ENCODE measurements at regions not wholly inside any gene's neighbourhood (a gene's known extent, or its start where the extent isn't known, plus 50 kb on each side); places are given as distances from the start of the nearest gene placed in this dataset.

GRCh38 chr2:155381436-155381835 lies 682.9 kb downstream of the KCNJ3 start:
- H3K4me3 ChIP-seq (ENCODE audit: low read depth, low read length): no peak overlapping the region
- TF ChIP-seq, protein P1, sequence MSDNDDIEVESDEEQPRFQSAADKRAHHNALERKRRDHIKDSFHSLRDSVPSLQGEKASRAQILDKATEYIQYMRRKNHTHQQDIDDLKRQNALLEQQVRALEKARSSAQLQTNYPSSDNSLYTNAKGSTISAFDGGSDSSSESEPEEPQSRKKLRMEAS (IDR thresholded peaks at IDR 0.05; ENCODE audit: low read depth, low read length): no peak
- no peak for TF ChIP-seq MYC (IDR thresholded peaks at IDR 0.05; ENCODE audit: low read depth, low read length)
- TF ChIP-seq, protein P2, sequence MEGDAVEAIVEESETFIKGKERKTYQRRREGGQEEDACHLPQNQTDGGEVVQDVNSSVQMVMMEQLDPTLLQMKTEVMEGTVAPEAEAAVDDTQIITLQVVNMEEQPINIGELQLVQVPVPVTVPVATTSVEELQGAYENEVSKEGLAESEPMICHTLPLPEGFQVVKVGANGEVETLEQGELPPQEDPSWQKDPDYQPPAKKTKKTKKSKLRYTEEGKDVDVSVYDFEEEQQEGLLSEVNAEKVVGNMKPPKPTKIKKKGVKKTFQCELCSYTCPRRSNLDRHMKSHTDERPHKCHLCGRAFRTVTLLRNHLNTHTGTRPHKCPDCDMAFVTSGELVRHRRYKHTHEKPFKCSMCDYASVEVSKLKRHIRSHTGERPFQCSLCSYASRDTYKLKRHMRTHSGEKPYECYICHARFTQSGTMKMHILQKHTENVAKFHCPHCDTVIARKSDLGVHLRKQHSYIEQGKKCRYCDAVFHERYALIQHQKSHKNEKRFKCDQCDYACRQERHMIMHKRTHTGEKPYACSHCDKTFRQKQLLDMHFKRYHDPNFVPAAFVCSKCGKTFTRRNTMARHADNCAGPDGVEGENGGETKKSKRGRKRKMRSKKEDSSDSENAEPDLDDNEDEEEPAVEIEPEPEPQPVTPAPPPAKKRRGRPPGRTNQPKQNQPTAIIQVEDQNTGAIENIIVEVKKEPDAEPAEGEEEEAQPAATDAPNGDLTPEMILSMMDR (IDR thresholded peaks at IDR 0.05; ENCODE audit: low read depth, low read length): no peak
- no peak for TF ChIP-seq POLR2A (IDR thresholded peaks at IDR 0.05; ENCODE audit: extremely low read depth, insufficient read length)
- no peak for DNase-seq (ENCODE audit: low read depth)

GRCh38 chr2:155379494-155379893 lies 681.0 kb downstream of the KCNJ3 start:
- TF ChIP-seq POLR2A (IDR thresholded peaks at IDR 0.05; ENCODE audit: extremely low read depth, insufficient read length): no peak
- TF ChIP-seq, protein P2 (IDR thresholded peaks at IDR 0.05; ENCODE audit: low read depth, low read length): no peak
- TF ChIP-seq, protein P1 (IDR thresholded peaks at IDR 0.05; ENCODE audit: low read depth, low read length): no peak
- TF ChIP-seq MYC (IDR thresholded peaks at IDR 0.05; ENCODE audit: low read depth, low read length): no peak
- DNase-seq (ENCODE audit: low read depth): no peak
- H3K4me3 ChIP-seq (ENCODE audit: low read depth, low read length): no peak overlapping the region

DNA sequence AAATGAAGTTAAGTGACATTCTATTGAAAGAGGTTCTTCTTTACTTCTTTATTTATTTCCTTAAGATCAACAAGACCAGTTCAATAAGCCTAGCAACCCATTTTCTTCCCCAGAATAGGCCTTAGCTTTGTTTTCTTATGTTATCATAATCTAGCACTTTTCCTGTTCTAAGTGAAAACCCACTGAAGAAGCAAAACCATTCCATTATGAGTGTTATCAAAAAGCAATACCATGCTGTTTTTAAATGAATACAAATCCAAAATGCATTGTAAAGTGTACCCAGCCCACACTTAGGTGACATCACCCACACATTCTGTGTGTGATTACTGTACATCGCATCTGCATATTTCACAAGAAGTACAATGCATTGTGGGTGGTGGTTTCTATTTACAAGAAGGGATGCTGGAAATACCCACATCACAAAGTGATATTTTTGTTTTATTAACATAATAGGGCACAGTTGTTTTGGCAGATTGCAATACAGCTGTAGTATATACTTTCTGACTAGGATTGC lies 679.5 kb downstream of the KCNJ3 start:
- H3K4me3 ChIP-seq (ENCODE audit: low read depth, low read length): no peak overlapping the region
- TF ChIP-seq, protein P1 (IDR thresholded peaks at IDR 0.05; ENCODE audit: low read depth, low read length): no peak
- no peak for TF ChIP-seq POLR2A (IDR thresholded peaks at IDR 0.05; ENCODE audit: extremely low read depth, insufficient read length)
- TF ChIP-seq, protein P2 (IDR thresholded peaks at IDR 0.05; ENCODE audit: low read depth, low read length): no peak
- TF ChIP-seq MYC (IDR thresholded peaks at IDR 0.05; ENCODE audit: low read depth, low read length): no peak
- DNase-seq (ENCODE audit: low read depth): no peak

- H3K4me3 ChIP-seq (ENCODE audit: low read depth, low read length): no peak overlapping the region
- TF ChIP-seq, protein P2 (IDR thresholded peaks at IDR 0.05; ENCODE audit: low read depth, low read length): no peak
- TF ChIP-seq POLR2A (IDR thresholded peaks at IDR 0.05; ENCODE audit: extremely low read depth, insufficient read length): no peak
- TF ChIP-seq, protein P1 (IDR thresholded peaks at IDR 0.05; ENCODE audit: low read depth, low read length): no peak
- DNase-seq (ENCODE audit: low read depth): peak; percentile 34
Observed at GRCh38 chr2:155377266-155377680, 678.8 kb downstream of the KCNJ3 start.

GRCh38 chr2:155372969-155373368 lies 674.5 kb downstream of the KCNJ3 start:
- H3K4me3 ChIP-seq (ENCODE audit: low read depth, low read length): no peak overlapping the region
- DNase-seq (ENCODE audit: low read depth): peak; percentile 53
- TF ChIP-seq, protein P1 (IDR thresholded peaks at IDR 0.05; ENCODE audit: low read depth, low read length): no peak
- TF ChIP-seq, protein P2 (IDR thresholded peaks at IDR 0.05; ENCODE audit: low read depth, low read length): peak; percentile 13

DNA sequence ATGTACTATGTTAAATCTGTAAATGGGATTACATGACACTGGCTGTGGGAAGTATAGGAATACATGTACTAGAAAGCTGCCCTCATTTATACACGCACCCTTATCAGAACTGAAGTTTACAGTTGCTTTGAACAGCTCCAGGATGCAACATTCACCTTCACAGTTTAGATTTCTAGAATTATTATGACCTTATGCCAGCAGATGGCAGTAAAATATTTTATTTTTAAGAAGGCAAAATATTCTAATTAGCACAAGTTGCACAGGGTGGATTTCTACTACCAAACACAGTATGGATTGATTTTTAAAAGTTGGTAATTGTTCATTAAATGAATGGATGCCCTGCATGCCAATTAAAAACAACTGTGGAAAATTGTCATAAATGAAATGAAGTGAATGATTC lies 670.4 kb downstream of the KCNJ3 start:
- TF ChIP-seq, protein P1 (IDR thresholded peaks at IDR 0.05; ENCODE audit: low read depth, low read length): no peak
- no peak for TF ChIP-seq POLR2A (IDR thresholded peaks at IDR 0.05; ENCODE audit: extremely low read depth, insufficient read length)
- no peak overlapping the region for H3K4me3 ChIP-seq (ENCODE audit: low read depth, low read length)
- peak; percentile 15 for DNase-seq (ENCODE audit: low read depth)

Measured in NB4 (cell line).